K562 (cell line): ENCODE measurements at regions not wholly inside any gene's neighbourhood (a gene's known extent, or its start where the extent isn't known, plus 50 kb on each side); places are given as distances from the start of the nearest gene placed in this dataset.

ENCODE experiments used
- ATAC-seq: fragments of 200-7000 bp; cut with Tn5 transposase; 3 replicates; pipeline ENCODE4 v1.9.1; 2020; ENCODE audit warnings: moderate library complexity
- BruUV-seq: library from RNA; stranded (reverse); fragments of 400-500 nt; replicated peaks from 2 replicates; lab custom pipeline; 2021; lab: Mats Ljungman, UMichigan
- CTCF ChIA-PET: fragments of 300-600 bp; formaldehyde crosslinking; extraction: SDS; loops from one replicate; lab custom pipeline; 2021; ENCODE audit warnings: low intra/inter-chr PET ratio; lab: Yijun Ruan, JAX
- POLR2A ChIA-PET: fragments of 300-600, 350-650 bp; sonication (Branson Sonifier 250); formaldehyde crosslinking; extraction: SDS; loops from one replicate; lab custom pipeline; 2021; ENCODE audit warnings: antibody characterized with exemption, inconsistent platforms; lab: Yijun Ruan, JAX
- DNase-seq, 4 experiments: peaks; one replicate each; pipeline versions ENCODE4 v3.0.0 to v3.0.0-alpha.2; 2011 to 2018; ENCODE audit warnings: low spot score in 3 of 4, mixed read lengths in 3 of 4; ENCODE audit errors: extremely low read depth in 1 of 4
- FAIRE-seq: peaks from 2 replicates; lab custom pipeline; 2011; peaks lifted over from hg19 to GRCh38; lab: Jason Lieb, UNC
- H2AFZ ChIP-seq: 2 replicates; pipeline ENCODE4 v1.6.0; 2011; ENCODE audit warnings: low read depth, low read length, control low read depth, inconsistent platforms
- H3K27ac ChIP-seq: fragments of 200-600 bp; 3 replicates; pipeline ENCODE4 v1.8.0; 2011; ENCODE audit warnings: low read depth, mild to moderate bottlenecking, control low read depth, inconsistent platforms, low read length, moderate library complexity, mixed read lengths; ENCODE audit errors: extremely low read depth
- H3K27me3 ChIP-seq, 2 experiments: fragments of 300-600 bp in 1 of 2; 2 replicates in 1 of 2; 3 replicates in 1 of 2; pipeline versions ENCODE4 v1.6.0 to v1.8.0; 2011; ENCODE audit warnings: inconsistent platforms in 2 of 2, low read length in 2 of 2, mild to moderate bottlenecking in 1 of 2, mixed read lengths in 1 of 2, moderate library complexity in 1 of 2; ENCODE audit not compliant: control insufficient read depth in 2 of 2, insufficient read depth in 2 of 2
- H3K36me3 ChIP-seq: fragments of 300-600 bp; 3 replicates; pipeline ENCODE4 v1.8.0; 2011; ENCODE audit warnings: mild to moderate bottlenecking, low read length, inconsistent platforms; ENCODE audit not compliant: control insufficient read depth, insufficient read depth
- H3K4me1 ChIP-seq, 2 experiments: fragments of 200-600 bp in 1 of 2; replicated peaks in 1 of 2; 2 replicates in 1 of 2; 3 replicates in 1 of 2; pipeline versions ENCODE4 v1.5.1 to v1.8.0; 2011; ENCODE audit warnings: inconsistent platforms in 2 of 2, low read length in 2 of 2, mild to moderate bottlenecking in 1 of 2, mixed read lengths in 1 of 2, moderate library complexity in 1 of 2; ENCODE audit not compliant: control insufficient read depth in 2 of 2, insufficient read depth in 2 of 2
- H3K4me2 ChIP-seq: 2 replicates; pipeline ENCODE4 v1.6.1; 2011; ENCODE audit warnings: low read length, control low read depth, inconsistent platforms, mixed read lengths; ENCODE audit not compliant: insufficient read depth
- H3K4me3 ChIP-seq: fragments of 200-600 bp; sonication (generic), shearing (Covaris generic); 2 replicates; pipeline ENCODE4 v1.5.1; 2016; ENCODE audit warnings: control low read depth, inconsistent platforms
- H3K79me2 ChIP-seq: fragments of 200-600 bp; 3 replicates; pipeline ENCODE4 v1.8.0; 2011; ENCODE audit warnings: low read length, inconsistent platforms; ENCODE audit not compliant: control insufficient read depth, insufficient read depth
- H3K9ac ChIP-seq, 2 experiments: 2 replicates each; pipeline versions ENCODE4 v1.6.0 to v1.6.1; 2011; ENCODE audit warnings: low read depth in 2 of 2, low read length in 2 of 2, control low read depth in 1 of 2, inconsistent platforms in 1 of 2, mild to moderate bottlenecking in 1 of 2, mixed read lengths in 1 of 2; ENCODE audit not compliant: insufficient read depth in 1 of 2
- H3K9me1 ChIP-seq: one replicate; pipeline ENCODE4 v1.6.0; 2011; ENCODE audit warnings: inconsistent platforms, mild to moderate bottlenecking, low read length, moderate library complexity; ENCODE audit not compliant: control insufficient read depth, insufficient read depth
- H3K9me3 ChIP-seq: replicated peaks from 2 replicates; pipeline ENCODE4 v1.5.1; 2011; ENCODE audit warnings: low read depth, low read length, inconsistent platforms; ENCODE audit not compliant: control insufficient read depth, insufficient read depth
- H4K20me1 ChIP-seq: replicated peaks from 2 replicates; pipeline ENCODE4 v1.6.1; 2011; ENCODE audit warnings: low read length, inconsistent platforms, mixed read lengths; ENCODE audit not compliant: control insufficient read depth, insufficient read depth
- BCOR ChIP-seq: fragments of 450-650 bp; IDR thresholded peaks from 2 replicates; pipeline ENCODE4 v1.6.1; 2016
- EZH2 ChIP-seq: IDR thresholded peaks from 2 replicates; pipeline ENCODE4 v1.6.1; 2012; ENCODE audit warnings: low read depth, mild to moderate bottlenecking, inconsistent platforms, low read length, borderline replicate concordance
- MCM5 ChIP-seq: fragments of 450-650 bp; IDR thresholded peaks from 2 replicates; pipeline ENCODE4 v1.6.1; 2016; ENCODE audit warnings: low read depth
- SAFB ChIP-seq: fragments of 200-400 bp; formaldehyde crosslinking; IDR thresholded peaks from 2 replicates; pipeline ENCODE4 v1.6.1; 2017; ENCODE audit warnings: low read depth, low read length, borderline replicate concordance
- ZNF217 ChIP-seq: sonication (generic); formaldehyde crosslinking; IDR thresholded peaks from 2 replicates; pipeline ENCODE4 v1.8.0; 2022; ENCODE audit warnings: mild to moderate bottlenecking, missing genetic modification reagents
- ZNF589 ChIP-seq: fragments of 200-800 bp; sonication (Bioruptor generic); IDR thresholded peaks from 2 replicates; pipeline ENCODE4 v1.6.1; 2016; ENCODE audit warnings: low read depth, missing genetic modification characterization, missing compliant biosample characterization
- WGBS: fragments of 100-300 bp; shearing (Covaris generic); methylation state at CpG from one replicate; pipeline ENCODE4 v1.1.6; 2016; ENCODE audit warnings: low coverage, mixed read lengths; ENCODE audit not compliant: insufficient coverage; ENCODE audit errors: missing lambda C conversion rate; 5-methylcytosine and 5-hydroxymethylcytosine counted together
- in situ Hi-C: fragments of 300-500 bp; cut with MboI; formaldehyde crosslinking; loops from 4 replicates; pipeline ENCODE4 v1.15.0; 2018; ENCODE audit warnings: inconsistent platforms, mixed read lengths
- intact Hi-C: fragments of 100-400 bp; cut with micrococcal nuclease; formaldehyde crosslinking; loops from 2 replicates; pipeline ENCODE4 v1.14.2; 2022
- TF ChIP-seq, protein P1 (sequence below): fragments of 450-650 bp; IDR thresholded peaks from 2 replicates; pipeline ENCODE4 v1.6.1; 2016; ENCODE audit warnings: mild to moderate bottlenecking
- TF ChIP-seq, protein P2 (sequence below): fragments of 250-450 bp; sonication (Bioruptor Pico); IDR thresholded peaks from 2 replicates; pipeline ENCODE4 v1.5.0; 2020; ENCODE audit warnings: mild to moderate bottlenecking
- TF ChIP-seq, protein P3 (sequence below): IDR thresholded peaks from 2 replicates; pipeline ENCODE4 v1.6.1; 2011; ENCODE audit warnings: borderline replicate concordance, low read depth, mild to moderate bottlenecking, moderate library complexity, low read length; ENCODE audit not compliant: insufficient read depth, poor library complexity, severe bottlenecking

- Histone ChIP-seq H3K9me1 (no peaks in the 10 kb centered on the region), H3K4me3 (no peak overlapping the region), H2AFZ (no peak overlapping the region), H3K79me2 (no peaks in the 10 kb centered on the region), H3K4me2 (no peak overlapping the region), H3K9me3 (peaks cover 7% of the 10 kb centered on the region), H3K27me3 (no peaks in the 10 kb centered on the region), H4K20me1 (no peaks in the 10 kb centered on the region), H3K4me1 (no peaks in the 10 kb centered on the region), H3K9ac (no peak overlapping the region), H3K36me3 (no peaks in the 10 kb centered on the region), H3K27ac (no peak overlapping the region)
- intact Hi-C loops = no loop called here
- in situ Hi-C loops = no loop called here
- ChIA-PET CTCF (no interaction called here), POLR2A (no interaction called here)
- no peak for TF ChIP-seq ZNF217 (CRISPR knock-in tag)
- TF ChIP-seq SAFB = no peak
- TF ChIP-seq, protein P1, sequence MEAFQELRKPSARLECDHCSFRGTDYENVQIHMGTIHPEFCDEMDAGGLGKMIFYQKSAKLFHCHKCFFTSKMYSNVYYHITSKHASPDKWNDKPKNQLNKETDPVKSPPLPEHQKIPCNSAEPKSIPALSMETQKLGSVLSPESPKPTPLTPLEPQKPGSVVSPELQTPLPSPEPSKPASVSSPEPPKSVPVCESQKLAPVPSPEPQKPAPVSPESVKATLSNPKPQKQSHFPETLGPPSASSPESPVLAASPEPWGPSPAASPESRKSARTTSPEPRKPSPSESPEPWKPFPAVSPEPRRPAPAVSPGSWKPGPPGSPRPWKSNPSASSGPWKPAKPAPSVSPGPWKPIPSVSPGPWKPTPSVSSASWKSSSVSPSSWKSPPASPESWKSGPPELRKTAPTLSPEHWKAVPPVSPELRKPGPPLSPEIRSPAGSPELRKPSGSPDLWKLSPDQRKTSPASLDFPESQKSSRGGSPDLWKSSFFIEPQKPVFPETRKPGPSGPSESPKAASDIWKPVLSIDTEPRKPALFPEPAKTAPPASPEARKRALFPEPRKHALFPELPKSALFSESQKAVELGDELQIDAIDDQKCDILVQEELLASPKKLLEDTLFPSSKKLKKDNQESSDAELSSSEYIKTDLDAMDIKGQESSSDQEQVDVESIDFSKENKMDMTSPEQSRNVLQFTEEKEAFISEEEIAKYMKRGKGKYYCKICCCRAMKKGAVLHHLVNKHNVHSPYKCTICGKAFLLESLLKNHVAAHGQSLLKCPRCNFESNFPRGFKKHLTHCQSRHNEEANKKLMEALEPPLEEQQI = no peak
- no TSS peak for BruUV-seq
- DNase-seq (no peak), ATAC-seq (no peak), FAIRE-seq (peak; percentile 84)
These were observed 570.0 kb upstream of the TMEM132C start for GRCh38 chr12:127696963-127697362.

GRCh38 chr12:127703026-127703425, 563.9 kb upstream of the TMEM132C start:
- POLR2A ChIA-PET = no interaction called here
- in situ Hi-C loops = no loop called here
- DNase-seq (no peak), FAIRE-seq (no peak), ATAC-seq (no peak)
- no peaks in the 10 kb centered on the region for H3K27me3 ChIP-seq
- intact Hi-C loops = no loop called here
- H3K9me3 ChIP-seq = no peaks in the 10 kb centered on the region
- 1% methylated on average over 6 of the region's 6 CpGs for WGBS
- H3K79me2 ChIP-seq = no peaks in the 10 kb centered on the region
- H3K9ac ChIP-seq = no peak overlapping the region
- H3K4me1 ChIP-seq = no peaks in the 10 kb centered on the region
- no peaks in the 10 kb centered on the region for H3K9me1 ChIP-seq
- CTCF ChIA-PET = no interaction called here
- no peak overlapping the region for H3K4me2 ChIP-seq
- H3K36me3 ChIP-seq = no peaks in the 10 kb centered on the region
- no peak overlapping the region for H2AFZ ChIP-seq
- H3K4me3 ChIP-seq = no peak overlapping the region
- BruUV-seq = no TSS peak
- no peaks in the 10 kb centered on the region for H4K20me1 ChIP-seq
- H3K27ac ChIP-seq = no peak overlapping the region
- TF ChIP-seq BCOR (no peak), MCM5 (no peak), ZNF589 (CRISPR knock-in tag) (no peak), EZH2 (no peak)
- TF ChIP-seq, protein P2, sequence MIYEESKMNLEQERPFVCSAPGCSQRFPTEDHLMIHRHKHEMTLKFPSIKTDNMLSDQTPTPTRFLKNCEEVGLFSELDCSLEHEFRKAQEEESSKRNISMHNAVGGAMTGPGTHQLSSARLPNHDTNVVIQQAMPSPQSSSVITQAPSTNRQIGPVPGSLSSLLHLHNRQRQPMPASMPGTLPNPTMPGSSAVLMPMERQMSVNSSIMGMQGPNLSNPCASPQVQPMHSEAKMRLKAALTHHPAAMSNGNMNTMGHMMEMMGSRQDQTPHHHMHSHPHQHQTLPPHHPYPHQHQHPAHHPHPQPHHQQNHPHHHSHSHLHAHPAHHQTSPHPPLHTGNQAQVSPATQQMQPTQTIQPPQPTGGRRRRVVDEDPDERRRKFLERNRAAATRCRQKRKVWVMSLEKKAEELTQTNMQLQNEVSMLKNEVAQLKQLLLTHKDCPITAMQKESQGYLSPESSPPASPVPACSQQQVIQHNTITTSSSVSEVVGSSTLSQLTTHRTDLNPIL (CRISPR knock-in tag) = no peak
- TF ChIP-seq, protein P3, sequence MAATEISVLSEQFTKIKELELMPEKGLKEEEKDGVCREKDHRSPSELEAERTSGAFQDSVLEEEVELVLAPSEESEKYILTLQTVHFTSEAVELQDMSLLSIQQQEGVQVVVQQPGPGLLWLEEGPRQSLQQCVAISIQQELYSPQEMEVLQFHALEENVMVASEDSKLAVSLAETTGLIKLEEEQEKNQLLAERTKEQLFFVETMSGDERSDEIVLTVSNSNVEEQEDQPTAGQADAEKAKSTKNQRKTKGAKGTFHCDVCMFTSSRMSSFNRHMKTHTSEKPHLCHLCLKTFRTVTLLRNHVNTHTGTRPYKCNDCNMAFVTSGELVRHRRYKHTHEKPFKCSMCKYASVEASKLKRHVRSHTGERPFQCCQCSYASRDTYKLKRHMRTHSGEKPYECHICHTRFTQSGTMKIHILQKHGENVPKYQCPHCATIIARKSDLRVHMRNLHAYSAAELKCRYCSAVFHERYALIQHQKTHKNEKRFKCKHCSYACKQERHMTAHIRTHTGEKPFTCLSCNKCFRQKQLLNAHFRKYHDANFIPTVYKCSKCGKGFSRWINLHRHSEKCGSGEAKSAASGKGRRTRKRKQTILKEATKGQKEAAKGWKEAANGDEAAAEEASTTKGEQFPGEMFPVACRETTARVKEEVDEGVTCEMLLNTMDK = no peak
